ENCODE measurements at regions not wholly inside any gene's neighbourhood (a gene's known extent, or its start where the extent isn't known, plus 50 kb on each side); places are given as distances from the start of the nearest gene placed in this dataset.
A peak's percentile ranks its signal among the peaks of the same experiment; 100 is the strongest.
"Not testable (repeated sequence)": the region's sequence is repeated elsewhere in the genome, so short reads cannot be mapped to it uniquely, and the experiment has no call there.

DNA sequence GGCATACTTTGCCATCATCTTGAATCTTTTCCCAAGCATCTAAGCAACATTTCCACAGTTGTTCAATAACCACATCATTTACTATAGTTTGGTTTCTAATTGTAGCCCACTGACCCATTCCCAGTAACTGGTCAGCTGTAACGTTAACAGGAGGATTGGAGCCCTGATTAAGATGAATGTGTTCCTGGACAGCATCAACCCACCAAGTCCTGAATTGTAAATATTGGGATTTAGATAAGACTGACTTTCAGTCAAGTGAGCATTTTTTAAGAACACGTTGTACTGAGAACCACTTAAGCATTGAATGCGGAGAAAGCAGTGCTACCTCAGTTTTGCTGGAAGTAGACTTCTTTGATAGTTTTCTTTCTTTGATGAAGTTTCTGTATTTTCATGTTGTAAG is 53.3 kb upstream of the ARL4D start:
- DNase-seq (ENCODE audit: low read depth, low spot score); H3K4me3 ChIP-seq (ENCODE audit: low read depth, low read length); in situ Hi-C loops (cut with HindIII; ENCODE audit: low sequenced_read_pairs): not testable (repeated sequence)

DNA sequence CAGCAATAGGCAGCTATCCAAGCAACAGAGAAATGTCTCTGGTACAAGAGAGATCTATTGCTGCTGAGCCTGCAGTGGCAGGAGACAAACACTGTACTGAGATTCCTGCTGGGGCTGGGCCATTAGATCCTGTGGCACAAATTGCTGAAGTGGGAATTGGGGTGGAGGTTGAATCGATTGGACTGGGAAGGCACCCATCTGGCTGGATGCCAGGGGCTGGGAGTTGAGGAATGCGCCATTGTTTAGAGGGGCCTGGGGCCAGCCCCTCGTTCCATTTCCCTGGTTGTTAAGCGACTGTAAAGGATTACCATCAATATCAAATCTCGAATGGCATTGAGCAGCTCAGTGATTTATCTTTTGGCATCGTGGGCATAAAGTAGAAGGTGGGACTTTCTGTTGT is 54.1 kb upstream of the ARL4D start:
- DNase-seq (ENCODE audit: low read depth, low spot score), result no peak
- in situ Hi-C loops (cut with HindIII; ENCODE audit: low sequenced_read_pairs), result no loop called here
- no peak overlapping the region for H3K4me3 ChIP-seq (ENCODE audit: low read depth, low read length)
- TF ChIP-seq, protein P1, sequence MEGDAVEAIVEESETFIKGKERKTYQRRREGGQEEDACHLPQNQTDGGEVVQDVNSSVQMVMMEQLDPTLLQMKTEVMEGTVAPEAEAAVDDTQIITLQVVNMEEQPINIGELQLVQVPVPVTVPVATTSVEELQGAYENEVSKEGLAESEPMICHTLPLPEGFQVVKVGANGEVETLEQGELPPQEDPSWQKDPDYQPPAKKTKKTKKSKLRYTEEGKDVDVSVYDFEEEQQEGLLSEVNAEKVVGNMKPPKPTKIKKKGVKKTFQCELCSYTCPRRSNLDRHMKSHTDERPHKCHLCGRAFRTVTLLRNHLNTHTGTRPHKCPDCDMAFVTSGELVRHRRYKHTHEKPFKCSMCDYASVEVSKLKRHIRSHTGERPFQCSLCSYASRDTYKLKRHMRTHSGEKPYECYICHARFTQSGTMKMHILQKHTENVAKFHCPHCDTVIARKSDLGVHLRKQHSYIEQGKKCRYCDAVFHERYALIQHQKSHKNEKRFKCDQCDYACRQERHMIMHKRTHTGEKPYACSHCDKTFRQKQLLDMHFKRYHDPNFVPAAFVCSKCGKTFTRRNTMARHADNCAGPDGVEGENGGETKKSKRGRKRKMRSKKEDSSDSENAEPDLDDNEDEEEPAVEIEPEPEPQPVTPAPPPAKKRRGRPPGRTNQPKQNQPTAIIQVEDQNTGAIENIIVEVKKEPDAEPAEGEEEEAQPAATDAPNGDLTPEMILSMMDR (IDR thresholded peaks at IDR 0.05; ENCODE audit: low read depth, low read length), result no peak

DNA sequence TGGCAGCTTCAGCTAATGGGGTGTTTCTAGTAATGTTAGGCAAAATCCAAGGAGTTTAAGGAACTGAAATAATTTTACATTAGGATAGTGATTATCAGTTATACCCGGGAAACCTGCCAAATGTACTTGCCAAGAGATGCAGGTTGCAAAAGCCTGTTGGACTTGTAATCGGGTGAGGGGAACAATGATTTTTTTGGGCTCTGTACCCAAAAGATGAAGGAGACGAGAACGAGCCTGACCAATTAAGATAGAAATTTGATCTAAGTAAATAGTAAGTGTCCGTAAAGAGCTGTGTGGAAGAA is 56.3 kb upstream of the ARL4D start:
- no peak overlapping the region for H3K4me3 ChIP-seq (ENCODE audit: low read depth, low read length)
- TF ChIP-seq, protein P1 (IDR thresholded peaks at IDR 0.05; ENCODE audit: low read depth, low read length), result no peak
- in situ Hi-C loops (cut with HindIII; ENCODE audit: low sequenced_read_pairs), result no loop called here
- no peak for DNase-seq (ENCODE audit: low read depth, low spot score)

DNA sequence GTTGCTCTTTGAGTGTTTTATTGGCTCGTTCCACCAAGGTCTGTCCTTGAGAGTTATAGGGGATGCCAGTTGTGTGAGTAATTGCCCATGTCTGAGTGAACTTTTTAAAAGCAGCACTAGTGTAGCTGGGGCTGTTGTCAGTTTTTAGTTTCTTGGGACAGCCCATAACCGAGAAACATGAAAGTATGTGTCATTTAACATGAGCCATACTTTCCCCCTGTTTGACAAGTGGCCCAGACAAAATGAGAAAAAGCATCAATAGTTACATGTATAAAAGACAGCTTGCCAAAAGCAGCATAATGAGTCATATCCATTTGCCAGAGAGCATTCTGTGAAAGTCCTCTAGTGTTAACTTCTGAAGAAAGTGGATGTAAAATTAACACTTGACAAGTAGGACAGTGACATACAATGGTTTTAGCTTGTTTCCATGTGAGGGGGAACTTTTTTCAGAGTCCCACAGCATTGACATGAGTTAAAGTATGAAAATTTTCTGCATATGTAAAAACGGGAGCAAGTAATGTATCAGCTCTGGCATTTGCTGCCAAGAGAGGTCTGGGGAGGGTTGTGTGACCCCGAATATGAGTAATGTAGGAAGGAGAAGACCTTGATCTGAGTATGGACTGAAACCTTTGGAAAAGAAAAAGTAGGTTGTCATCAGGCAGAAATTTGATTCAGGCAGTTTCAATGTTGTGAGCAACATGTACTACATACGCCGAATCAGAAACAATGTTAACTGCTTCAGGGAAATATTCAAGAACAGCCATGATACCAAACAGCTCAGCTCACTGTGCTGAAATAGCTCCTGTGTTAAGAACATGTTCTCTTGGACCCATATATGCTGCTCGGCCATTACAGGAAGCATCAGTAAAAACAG is 56.8 kb upstream of the ARL4D start:
- TF ChIP-seq, protein P1 (IDR thresholded peaks at IDR 0.05; ENCODE audit: low read depth, low read length), result no peak
- in situ Hi-C loops (cut with HindIII; ENCODE audit: low sequenced_read_pairs), result no loop called here
- DNase-seq (ENCODE audit: low read depth, low spot score), result peak; percentile 78
- H3K4me3 ChIP-seq (ENCODE audit: low read depth, low read length), result no peak overlapping the region

DNA sequence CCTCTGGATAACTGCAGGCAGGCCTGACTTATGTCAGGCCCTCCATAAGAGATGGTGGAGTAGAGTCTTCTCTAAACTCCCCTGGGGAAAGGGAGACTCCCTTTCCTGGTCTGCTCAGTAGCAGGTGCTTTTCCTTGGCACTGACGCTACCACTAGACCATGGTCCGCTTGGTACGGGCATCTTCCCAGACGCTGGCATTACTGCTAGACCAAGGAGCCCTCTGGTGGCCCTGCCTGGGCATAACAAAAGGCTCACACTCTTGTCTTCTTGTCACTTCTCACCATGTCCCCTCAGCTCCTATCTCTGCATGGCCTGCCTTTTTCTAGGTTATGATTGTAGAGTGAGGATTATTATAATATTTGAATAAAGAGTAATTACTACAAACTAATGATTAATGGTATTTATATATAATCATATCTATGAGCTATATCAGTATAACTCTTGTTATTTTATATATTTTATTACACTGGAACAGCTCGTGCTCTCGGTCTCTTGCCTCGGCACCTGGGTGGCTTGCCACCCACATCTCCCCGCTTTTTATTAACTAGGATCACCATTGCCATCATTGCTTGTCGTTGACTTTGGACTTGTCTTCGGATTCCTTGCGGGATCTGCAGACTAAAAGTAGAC is 59.8 kb upstream of the ARL4D start:
- in situ Hi-C loops (cut with HindIII; ENCODE audit: low sequenced_read_pairs), result no loop called here
- H3K4me3 ChIP-seq (ENCODE audit: low read depth, low read length), result no peak overlapping the region
- TF ChIP-seq, protein P1 (IDR thresholded peaks at IDR 0.05; ENCODE audit: low read depth, low read length), result peak; percentile 81
- peak; percentile 44 for DNase-seq (ENCODE audit: low read depth, low spot score)

DNA sequence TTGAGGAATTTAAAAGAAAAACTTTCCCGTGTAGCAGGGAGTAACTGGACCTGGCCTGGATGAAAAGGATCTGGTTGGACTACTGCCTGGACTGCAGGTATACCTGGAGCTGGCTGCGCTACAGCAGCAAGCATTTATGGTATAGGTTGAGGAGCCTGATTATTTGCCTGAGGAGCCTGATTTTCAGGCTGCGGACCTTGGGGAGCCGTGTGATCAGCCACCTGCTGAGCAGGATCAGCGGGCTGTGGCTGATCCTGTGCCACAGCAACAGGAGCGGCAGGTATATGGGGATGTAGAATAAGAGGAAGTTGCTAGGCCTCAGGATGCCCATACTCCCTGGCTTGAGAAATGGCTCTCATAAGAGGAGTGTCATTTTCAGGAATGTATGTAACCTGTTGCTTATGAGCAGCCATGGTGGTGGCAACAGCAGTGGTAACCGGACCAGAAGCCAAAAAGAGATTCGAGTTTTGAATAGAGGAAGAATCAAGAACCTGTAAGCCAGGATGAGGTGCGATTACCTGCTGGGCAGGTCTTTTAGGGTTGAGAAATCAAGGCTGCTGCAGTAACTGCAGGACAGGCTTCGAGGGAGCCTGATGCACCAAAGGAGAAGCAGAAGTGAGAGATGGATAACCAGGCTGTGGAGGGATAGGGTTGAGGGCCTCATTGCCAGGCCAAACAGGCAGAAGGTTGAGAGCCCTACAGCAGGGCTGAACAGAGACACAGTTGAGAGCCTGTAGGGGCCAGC is 60.9 kb upstream of the ARL4D start:
- TF ChIP-seq, protein P1 (IDR thresholded peaks at IDR 0.05; ENCODE audit: low read depth, low read length), result no peak
- DNase-seq (ENCODE audit: low read depth, low spot score), result no peak
- H3K4me3 ChIP-seq (ENCODE audit: low read depth, low read length), result no peak overlapping the region
- in situ Hi-C loops (cut with HindIII; ENCODE audit: low sequenced_read_pairs), result no loop called here
